HG03196 (cell line): ENCODE measurements at regions not wholly inside any gene's neighbourhood (a gene's known extent, or its start where the extent isn't known, plus 50 kb on each side); places are given as distances from the start of the nearest gene placed in this dataset.

Experiments used
- ATAC-seq: cut with Tn5 transposase; IDR thresholded peaks from one replicate; pipeline ENCODE4 v1.9.1; 2021; ENCODE audit not compliant: unreplicated experiment

GRCh38 chr10:43772171-43772570 is 123.5 kb upstream of the ZNF32 start:
- no peak for ATAC-seq

DNA sequence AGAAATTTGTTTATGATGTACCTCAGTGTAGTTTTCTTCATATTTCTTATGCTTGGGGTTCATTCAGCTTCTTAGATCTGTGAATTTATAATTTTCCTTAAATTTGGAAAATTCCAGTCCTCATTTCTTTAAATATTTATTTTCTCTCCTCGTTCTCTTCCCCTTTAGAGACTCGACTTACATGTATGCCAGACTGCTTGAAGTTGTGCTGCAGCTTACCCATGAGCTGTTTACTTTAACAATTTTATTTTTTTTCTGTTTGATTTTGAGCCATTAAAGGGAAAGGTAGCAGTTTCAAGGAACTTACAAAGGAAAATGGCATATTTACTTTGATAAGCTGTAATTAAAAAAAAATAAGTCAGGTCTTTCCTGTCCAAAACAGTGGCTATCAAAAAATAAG is 123.0 kb upstream of the ZNF32 start:
- ATAC-seq: no peak

DNA sequence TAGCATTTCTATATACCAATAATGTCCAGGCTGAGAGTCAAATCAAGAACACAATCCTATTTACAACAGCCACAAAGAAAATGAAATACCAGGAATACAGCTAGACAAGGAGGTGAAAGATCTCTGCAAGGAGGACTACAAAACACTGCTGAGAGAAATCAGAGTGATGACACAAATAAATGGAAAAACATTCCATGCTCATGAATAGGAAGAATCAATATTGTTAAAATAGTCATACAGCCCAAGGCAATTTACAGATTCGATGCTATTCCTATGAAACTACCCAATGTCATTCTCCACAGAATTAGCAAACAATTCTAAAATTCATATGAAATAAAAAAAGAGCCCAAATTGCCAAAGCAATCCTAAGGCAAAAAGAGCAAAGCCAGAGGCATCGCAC is 116.8 kb upstream of the ZNF32 start:
- ATAC-seq: no peak

- ATAC-seq: no peak
Measured at GRCh38 chr10:43763846-43764245, 115.2 kb upstream of the ZNF32 start.

GRCh38 chr10:43760514-43760913 is 111.8 kb upstream of the ZNF32 start:
- ATAC-seq: no peak

DNA sequence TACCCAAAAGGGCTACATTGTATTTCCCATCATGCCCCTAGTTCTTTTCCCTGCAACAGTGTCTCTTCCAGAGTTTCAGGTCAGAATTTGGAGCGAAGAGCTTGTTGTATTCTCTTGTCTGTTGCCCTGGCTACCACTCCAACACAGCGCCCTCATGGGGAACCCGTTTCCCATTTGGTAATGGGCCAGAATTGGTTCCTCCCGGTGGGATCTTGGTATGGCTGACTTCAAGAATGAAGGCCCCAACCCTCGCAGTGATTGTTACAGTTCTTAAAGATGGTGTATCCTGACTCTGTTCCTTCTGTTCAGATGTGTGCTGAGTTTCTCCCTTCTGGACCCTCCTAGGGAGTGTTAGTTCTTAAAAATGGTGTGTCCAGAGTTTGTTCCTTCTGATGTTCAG is 110.5 kb upstream of the ZNF32 start:
- ATAC-seq: no peak

GRCh38 chr10:43756341-43756740 is 107.7 kb upstream of the ZNF32 start:
- no peak for ATAC-seq

DNA sequence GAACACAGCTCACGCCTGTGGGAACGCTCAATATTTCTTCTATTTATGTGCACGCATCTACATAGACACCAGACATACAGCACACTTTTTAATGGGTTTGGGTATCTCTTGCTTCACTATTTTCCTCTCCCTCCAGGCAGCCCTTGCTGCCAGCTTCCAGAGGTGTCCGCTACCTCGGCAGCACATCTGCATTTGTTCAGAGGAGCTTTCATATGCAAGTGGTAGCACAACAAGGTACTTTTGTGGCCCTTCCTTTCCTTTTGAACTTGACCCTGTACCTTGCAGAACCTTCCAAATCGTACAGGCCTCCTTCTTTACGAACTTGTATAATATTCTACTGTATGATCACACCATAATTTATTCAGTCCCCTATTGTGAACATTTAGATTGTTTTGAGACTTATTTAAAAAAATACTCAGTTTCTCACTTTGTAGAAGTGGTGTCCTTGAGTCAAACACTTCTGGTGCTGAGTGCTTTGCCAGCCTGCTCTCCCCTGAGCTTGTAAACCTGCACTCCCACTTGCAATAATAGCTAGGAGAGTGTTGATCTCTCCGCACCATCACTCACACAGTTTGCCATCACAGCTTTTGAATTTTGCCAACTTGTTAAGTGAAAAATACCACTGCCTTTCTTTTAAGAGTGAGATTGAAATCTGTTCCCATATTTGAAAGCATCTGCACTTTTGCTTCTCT is 106.0 kb upstream of the ZNF32 start:
- ATAC-seq: no peak

- no peak for ATAC-seq
Measured at GRCh38 chr10:43753397-43754061, 104.8 kb upstream of the ZNF32 start.

DNA sequence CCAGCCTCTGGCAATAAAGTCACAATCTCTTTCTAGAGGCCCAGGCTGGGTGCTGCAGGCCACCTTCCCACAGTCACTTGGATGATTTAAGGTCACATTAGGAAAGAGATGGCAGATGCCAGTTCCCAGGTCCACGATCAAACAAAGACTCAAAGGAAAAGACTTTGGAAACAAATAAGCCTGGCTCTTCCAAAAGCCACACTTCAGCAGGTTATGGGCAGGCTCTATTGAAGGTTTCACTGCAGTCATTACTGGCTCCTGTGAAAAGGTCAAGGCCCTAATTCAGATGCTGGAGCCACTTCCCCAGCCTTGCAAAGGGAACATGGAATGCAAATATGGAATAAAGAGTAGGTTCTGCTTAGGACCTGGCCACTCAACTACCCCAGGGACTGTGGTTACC is 104.0 kb upstream of the ZNF32 start:
- ATAC-seq: no peak

DNA sequence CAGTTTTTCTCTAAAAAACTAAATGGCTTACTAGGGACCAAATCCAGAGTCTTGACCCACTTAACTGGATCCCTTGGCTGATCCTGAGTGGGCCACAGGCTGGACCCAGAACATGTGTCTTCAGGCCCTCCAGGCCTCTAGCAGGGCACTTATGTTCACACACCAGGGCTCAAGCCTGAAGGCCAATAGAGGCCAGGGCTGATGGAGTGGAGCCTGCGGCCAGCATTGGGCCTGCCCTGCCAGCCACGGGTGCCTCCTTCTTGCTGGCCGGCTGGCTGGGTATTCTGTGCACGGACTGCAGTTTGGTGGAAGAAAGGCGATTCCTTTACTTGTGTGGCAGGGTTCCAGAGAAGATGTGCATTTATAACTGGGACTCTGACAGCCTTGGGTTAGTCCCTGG is 103.0 kb upstream of the ZNF32 start:
- ATAC-seq: no peak

GRCh38 chr10:43749940-43750552 is 101.4 kb upstream of the ZNF32 start:
- no peak for ATAC-seq

DNA sequence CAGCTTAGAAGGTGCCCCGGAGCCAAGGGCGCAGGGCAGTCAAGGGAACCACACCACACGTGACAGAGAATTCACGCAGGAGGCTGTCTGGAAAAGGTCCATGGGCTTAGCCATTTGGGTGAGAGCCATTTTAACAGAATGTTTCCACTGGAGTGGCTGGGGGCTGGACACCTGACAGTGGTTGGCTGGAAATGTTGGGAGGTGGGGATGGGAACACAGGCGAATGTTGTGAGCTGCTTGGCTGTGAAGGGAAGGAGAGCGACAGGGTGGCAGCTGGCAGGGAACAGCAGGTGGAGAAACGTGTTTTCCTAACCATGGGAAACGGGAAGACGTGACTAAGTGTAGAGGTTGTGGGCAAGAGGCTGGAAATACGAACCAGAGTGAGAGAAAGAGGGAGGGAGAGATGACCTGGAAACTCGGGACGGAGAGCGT is 100.5 kb upstream of the ZNF32 start:
- ATAC-seq: no peak

GRCh38 chr10:43748560-43748959 is 99.9 kb upstream of the ZNF32 start:
- no peak for ATAC-seq

- no peak for ATAC-seq
Measured at GRCh38 chr10:43746906-43747305, 98.2 kb upstream of the ZNF32 start.

DNA sequence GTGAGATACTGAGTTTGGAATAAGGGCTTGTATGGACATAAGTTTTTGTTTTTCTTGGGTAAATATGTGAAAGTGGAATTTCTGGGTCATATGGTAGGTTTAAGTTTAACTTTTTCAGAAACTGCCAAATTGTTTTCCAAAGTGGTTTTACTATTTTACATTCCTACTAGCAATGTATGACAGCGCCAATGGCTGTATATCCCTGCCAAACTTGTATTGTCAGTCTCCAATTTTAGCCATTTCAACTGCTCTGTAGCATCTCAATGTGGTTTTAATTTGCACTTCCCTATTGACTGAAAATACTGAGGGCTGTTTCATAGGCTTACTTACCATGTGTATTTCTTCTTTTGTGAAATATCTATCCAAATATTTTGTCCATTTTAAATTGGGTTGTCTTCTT is 90.5 kb upstream of the ZNF32 start:
- ATAC-seq: no peak

- ATAC-seq: no peak
Measured at GRCh38 chr10:43737003-43737402, 88.3 kb upstream of the ZNF32 start.

DNA sequence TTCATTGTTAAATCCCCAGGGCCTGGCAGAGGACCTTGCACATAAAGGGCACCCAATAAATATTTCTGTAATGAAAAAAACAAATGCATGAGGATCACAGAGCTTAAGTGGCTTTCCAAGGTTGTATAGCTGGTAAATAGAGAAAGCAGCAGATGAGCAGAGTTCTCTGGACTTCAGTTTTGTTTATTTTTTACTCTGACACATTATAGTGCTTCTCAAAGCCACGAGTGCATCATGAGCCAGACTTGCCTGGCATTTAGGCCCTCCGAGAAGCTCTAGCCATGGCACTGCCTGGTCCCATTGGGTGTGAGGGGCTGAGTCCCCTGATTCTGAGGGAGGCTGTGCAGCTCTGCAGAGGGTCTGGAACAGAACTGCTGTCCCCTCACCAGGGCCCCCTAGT is 87.2 kb upstream of the ZNF32 start:
- no peak for ATAC-seq

- ATAC-seq: no peak
Measured at GRCh38 chr10:43734716-43735115, 86.0 kb upstream of the ZNF32 start.

GRCh38 chr10:43731486-43731885 is 82.8 kb upstream of the ZNF32 start:
- ATAC-seq: no peak

DNA sequence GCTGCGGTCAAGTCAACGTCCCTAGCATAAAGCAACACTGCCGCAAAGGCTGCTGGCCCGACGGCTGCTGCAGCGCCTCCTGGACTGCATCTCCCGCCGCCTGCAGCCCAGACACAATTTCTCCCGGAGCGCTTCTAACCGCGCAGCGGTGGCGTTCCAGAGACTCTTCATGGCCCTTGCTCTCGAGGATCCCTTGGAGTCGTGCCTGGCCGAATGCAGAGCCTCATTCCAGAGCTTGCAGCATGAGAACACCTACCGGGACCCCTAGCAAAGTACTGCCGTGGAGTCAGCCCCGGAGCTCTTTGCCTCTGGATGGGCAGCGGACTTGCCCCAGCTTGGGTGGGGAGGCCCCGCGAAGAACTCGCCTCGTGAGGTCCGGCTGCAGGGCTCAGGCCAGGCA is 79.7 kb upstream of the ZNF32 start:
- ATAC-seq: no peak

GRCh38 chr10:43727935-43728334 is 79.3 kb upstream of the ZNF32 start:
- no peak for ATAC-seq
